HG02938 (cell line): ENCODE measurements at regions not wholly inside any gene's neighbourhood (a gene's known extent, or its start where the extent isn't known, plus 50 kb on each side); places are given as distances from the start of the nearest gene placed in this dataset.
A peak's percentile ranks its signal among the peaks of the same experiment; 100 is the strongest.
"Not testable (repeated sequence)": the region's sequence is repeated elsewhere in the genome, so short reads cannot be mapped to it uniquely, and the experiment has no call there.

Source experiments
- ATAC-seq: cut with Tn5 transposase; IDR thresholded peaks from one replicate; pipeline ENCODE4 v1.9.1; 2021; ENCODE audit warnings: mild to moderate bottlenecking, moderate library complexity; ENCODE audit not compliant: unreplicated experiment

DNA sequence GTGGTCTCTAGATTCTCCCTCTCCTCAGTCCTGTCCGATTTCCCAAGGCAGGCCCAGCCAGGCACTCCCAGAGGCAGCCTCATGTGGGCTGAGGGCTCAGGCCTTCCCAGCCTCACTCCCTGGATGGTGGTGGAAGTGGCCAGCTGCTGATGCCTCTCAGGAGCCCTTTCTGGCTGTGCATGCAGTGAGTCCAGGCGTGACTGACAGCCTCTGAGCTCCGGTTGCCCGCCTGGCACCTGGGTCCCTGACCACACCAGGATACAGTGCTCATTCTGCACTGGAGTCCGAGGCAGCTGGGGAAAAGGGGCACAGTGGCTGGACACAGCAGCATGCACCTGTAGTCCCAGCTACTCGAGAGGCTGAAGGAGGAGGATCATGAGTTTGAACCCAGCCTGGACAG is 132.6 kb downstream of the CUL2 start:
- no peak for ATAC-seq

DNA sequence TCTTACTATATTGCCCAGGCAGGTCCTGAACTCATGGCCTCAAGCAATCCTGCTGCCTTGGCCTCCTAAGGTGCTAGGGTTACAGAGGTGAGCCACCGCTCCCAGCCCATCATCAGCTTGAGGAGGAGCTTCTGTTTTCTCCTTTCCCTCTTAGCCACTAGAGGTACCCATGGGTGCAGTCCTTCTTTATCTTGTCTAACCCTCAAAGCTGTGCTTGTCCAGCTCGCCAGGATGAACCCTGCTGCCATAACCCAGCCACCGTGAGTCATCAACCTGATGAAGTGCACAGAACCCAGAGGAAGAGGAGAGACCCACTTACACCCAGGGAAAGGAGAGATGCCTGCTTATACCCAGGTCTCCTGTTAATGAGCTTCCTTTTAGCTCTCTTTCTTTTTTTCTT is 133.4 kb downstream of the CUL2 start:
- ATAC-seq = no peak

DNA sequence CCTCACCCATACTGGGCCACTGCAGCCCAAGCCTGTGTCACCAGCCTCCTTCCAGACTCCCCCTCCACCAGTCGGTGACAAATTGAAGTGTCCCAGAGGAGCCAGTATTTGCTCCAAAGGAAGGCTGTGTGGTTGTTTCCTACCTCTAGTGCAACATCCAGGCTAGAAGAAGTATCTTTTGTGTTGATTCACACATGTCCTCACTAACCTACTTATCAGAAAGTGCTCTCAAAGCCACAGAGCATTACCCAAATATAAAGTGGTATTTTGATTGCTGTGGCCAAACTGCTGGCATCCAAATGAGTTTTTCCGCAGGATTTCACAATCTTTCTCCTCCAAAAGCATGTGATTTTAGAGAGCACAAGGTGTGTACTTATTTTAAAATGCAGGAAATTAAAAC is 134.8 kb downstream of the CUL2 start:
- no peak for ATAC-seq

DNA sequence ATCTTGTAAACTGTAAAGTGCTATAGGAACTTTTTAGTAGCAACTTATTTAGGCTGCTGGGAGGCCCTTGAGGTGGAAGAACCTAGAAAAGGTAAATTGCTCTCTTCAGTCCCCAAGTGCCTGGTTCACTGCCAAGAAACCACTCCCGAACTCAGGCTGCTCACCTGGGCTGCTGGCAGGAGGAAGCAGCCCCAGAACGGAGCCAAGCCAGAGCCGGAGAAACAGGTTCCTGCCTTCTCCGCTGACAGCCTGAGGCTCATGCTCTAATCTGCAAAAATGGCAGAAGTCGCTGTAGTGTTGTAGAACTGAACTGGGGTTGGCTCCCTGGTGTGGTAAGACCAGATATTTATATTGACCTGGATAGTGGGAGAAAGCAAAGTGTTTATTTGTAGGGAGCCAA is 136.0 kb downstream of the CUL2 start:
- ATAC-seq = no peak

DNA sequence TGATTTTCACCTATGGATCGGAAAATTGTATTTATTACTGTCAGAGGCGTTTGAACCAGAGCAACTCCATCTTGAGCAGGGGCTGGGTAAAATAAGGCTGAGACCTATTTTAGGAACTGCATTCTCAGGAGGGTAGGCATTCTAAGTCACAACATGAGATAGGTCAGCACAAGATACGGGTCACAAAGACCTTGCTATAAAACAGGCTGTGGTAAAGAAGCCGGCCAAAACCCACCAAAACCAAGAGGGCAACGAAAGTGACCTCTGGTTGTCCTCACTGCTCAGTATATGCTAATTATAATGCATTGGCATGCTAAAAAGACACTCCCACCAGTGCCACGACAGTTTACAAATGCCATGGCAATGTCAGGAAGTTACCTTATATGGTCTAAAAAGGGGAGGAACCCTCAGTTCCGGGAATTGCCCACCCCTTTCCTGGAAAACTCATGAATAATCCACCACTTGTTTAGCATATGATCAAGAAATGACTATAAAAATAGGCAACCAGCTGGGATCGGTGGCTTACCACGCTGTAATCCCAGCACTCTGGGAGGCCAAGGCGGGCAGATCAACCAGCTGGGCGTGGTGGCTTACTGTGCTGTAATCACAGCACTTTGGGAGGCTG is 136.3 kb upstream of the PARD3 start:
- not testable (repeated sequence) for ATAC-seq

DNA sequence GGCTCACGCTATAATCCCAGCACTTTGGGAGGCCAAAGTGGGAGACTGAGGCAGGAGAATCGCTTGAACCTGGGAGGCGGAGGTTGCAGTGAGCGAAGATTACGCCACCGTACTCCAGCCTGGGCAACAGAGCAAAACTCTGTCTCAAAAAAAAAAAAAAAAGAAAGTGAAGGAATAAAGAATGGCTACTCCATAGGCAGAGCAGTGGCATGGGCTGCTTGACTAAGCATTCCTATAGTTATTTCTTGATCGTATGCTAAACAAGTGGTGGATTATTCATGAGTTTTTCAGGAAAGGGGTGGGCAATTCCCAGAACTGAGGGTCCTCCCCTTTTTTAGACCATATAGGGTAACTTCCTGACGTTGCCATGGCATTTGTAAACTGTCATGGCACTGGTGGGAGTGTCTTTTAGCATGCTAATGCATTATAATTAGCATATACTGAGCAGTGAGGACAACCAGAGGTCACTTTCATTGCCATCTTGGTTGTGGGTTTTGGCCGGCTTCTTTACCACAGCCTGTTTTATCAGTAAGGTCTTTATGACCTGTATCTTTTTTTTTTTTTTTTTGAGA is 130.9 kb upstream of the PARD3 start:
- ATAC-seq = not testable (repeated sequence)

DNA sequence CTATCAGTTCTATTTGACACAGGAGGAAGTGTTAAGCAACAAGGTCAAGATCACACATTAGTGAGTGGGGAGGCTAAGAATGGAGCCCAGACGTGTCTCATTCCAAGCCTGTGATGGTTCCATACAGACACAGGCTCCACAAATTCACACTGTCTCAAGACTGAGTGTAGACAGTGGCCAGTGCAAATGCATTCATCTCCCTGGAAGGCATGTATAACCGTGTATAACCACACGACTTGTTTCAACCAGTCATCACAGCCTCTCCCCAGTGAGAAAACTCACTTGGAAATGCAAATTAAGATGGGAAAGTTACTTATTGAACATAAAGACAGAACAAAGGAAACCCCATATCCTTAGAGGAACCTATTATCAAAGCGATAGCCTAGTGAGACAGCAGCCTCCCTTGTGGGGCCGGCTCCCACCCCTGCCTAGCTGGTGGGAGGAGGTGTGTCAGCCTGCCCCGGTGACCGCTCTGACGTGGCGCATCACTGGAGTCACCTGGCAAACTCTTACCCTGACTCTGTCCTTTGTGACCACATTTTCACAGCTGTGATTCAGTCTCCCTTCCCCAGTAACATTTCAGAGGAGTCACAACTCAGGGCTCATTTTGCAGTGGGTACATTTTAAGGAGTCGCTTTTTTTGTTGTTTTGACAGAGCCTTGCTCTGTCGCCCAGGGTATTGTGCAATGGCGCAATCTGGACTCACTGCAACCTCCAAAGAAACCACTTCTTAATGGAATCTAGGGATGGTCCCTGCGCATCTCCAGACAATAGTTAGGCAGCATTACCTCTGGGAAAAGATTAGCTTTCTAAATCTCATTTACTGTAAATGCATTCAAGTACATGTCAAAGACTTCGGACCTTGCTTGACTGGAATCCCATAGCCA is 126.6 kb upstream of the PARD3 start:
- peak; percentile 57 for ATAC-seq

DNA sequence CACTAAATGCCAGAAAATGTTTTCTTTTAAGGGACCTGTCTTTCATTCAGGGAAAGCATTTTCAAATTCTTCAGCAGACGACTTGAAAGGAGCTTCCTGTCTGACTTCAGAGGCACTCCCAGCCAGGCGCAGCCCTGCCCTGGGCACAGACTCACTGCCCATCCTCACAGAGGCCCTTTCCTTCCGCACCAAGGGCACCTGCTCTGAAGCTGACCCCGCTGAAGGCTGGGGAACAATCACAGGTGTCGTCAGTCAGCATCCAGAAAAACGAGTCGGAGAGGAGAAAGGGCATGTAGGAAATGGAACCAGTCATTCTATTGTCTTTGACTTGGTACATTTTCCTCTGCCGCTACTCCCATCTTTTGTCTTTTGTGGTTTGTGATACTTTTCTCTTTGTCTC is 125.3 kb upstream of the PARD3 start:
- no peak for ATAC-seq

DNA sequence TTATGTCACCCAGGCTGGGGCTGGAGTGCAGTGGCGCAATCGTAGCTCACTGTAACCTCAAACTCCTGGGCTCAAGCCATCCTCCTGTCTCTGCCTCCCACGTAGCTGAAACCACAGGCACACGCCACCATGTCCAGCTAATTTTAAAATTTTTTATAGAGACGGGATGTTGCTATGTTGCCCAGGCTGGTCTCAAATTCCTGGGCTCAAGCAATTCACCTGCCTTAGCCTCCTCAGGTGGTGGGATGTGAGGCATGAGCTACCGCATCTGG is 123.2 kb upstream of the PARD3 start:
- no peak for ATAC-seq

DNA sequence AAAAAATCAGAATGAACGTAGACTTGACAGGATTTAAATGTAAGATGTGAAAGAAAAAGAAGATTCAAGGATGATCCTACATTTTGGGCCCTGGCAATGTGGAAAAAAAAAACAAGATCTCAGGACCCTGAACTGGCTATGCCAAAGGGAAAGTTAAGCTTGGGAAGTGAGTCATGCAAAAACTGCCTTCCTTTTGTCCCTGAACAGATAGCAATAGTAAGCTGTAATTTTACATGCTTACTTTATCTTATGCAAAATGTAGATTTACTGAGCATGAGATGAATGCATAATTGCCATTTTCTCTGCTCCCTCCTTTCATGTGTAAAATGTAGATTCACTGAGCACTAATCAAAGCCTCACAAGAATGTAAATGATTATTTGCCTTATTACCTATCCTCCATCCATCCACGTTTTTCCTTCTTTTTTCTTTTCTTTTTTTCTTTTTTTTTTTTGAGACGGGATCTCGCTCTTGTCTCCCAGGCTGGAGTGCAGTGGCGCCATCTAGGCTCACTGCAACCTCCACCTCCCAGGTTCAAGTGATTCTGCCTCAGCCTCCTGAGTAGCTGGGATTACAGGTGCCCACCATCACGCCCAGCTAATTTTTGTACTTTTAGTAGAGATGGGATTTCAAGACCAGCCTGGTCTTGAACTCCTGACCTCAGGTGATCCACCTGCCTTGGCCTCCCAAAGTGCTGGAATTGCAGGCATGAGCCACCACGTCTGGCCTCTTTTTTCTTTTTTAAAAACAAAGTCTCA is 122.7 kb upstream of the PARD3 start:
- ATAC-seq = not testable (repeated sequence)

DNA sequence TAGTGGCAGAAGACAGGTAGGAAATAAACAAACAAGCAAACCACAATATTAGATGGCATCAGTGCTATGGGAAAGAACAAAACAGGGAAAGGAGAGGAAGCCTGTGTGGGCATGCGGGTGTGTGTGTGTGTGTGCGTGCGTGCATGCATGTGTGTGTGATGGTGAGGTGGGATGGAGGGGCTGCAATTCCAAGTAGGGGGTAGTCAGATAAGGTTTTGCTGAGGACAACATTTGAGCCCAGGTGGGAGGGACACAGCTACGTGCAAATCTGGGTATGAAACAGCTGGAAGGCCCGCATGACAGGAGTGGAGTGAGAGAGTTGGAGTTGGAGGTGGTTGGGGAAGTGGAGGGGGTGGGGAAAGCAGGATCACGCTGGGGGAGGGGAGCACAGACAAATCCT is 121.0 kb upstream of the PARD3 start:
- ATAC-seq = no peak

DNA sequence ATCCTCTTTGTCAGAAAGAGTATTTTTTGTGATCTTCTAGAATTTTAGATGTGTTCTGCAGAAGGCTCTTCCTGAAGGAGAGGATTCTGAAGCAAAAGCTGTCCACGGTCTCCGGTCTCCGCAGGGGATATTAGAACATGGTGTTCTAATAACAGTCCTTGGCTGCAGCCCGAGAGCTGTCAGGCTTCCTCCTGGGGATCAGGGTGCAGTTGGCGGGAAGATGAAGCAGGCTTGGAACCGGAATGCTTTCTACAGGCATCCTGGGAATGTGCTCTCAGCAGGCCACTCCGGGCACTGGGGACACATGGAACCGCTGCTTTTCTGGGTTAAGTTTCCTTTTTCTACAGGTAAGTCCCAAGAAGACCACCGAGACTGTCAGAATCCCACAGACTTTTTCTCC is 118.6 kb upstream of the PARD3 start:
- ATAC-seq = no peak

DNA sequence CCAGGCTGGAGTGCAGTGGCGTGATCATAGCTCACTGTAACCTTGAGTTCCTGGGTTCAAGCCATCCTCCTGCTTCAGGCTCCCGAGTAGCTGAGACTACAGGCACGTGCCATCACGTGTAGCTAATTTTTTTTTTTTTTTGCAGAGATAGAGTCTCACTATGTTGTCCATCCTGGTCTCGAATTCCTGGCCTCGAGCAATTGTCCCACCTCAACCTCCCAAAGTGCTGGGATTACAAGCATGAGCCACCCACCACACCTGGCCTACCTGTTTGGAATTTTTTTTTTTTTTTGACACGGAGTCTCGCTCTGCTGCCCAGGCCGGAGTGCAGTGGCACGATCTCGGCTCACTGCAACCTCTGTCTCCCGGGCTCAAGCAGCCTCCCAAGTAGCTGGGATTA is 117.1 kb upstream of the PARD3 start:
- ATAC-seq = no peak

DNA sequence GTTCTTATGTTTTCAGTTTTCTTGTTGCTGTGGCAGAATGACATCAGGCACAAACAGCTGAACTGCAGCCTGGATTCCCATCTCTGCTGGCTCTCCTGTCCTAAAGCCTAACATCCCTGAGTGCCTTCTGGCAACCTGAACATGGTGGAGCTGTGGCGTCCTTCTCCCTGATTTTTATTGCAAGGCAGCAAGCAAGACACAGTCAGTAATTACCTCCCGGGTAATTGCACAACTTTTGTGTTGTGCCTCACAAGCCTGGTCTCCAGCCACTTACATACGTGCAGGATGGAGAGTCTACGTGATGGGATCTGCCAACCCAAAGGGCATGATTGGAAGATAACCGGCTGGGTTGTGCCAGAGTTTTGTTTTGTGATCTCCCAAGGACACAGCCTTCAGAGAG is 116.1 kb upstream of the PARD3 start:
- ATAC-seq = no peak

DNA sequence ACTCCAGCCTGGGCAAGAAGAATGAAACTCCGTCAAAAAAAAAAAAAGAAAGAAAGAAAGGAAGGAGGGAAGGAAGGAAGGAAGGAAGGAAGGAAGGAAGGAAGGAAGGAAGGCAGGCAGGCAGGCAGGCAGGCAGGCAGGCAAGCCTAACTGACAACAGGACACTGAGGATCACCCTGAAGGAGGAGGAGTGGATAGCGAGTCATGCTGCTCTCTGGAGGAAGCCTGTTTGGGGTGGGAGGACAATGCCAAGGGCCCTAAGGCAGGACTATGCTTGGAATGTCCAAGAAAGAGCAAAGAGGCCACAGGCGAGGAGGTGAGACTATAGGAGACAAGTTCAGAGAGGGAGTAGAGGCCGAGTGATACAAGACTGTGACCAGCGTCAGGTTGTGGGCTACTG is 107.0 kb upstream of the PARD3 start:
- no peak for ATAC-seq

DNA sequence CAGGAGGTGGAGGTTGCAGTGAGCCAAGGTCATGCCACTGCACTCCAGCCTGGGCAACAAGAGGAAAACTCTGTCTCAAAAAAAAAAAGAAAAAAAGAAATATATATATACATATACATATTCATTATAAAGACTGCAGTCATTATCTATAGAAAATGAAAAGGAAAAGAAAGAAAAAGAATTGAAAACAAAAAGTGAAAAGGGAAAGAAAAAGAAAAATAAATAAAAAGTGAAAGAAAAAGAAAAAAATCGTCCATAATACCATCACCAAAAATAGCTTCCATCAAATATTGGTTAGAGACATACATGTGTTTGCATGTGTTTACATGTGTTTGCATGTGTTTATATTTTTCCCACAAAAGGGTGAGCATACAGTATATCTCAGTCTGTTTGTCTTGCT is 105.5 kb upstream of the PARD3 start:
- ATAC-seq = no peak

DNA sequence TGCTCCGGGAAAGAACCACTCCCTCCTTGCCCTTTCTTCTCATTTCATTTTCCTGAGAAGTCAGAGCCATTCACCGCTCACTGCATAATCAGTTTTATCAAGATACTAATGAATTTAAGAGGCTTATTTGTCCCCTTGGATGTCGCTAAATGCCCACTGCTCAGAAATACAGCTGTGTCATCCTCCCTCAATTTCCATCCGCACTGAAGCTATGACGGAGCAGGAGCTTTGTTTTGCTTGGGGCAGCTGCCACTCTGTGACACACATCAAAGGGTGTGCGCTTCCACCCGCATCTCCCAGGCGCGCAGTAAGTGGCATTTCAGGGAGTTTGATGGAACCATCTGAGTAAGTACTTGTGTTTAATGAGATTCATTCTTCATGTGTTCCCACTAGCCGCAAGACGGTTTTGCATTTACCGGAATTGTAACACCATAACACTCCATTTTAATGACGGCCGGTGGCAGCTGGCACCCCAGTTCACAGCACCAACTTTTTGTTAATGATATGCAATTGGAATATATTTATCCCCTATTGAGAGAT is 103.8 kb upstream of the PARD3 start:
- ATAC-seq = no peak

DNA sequence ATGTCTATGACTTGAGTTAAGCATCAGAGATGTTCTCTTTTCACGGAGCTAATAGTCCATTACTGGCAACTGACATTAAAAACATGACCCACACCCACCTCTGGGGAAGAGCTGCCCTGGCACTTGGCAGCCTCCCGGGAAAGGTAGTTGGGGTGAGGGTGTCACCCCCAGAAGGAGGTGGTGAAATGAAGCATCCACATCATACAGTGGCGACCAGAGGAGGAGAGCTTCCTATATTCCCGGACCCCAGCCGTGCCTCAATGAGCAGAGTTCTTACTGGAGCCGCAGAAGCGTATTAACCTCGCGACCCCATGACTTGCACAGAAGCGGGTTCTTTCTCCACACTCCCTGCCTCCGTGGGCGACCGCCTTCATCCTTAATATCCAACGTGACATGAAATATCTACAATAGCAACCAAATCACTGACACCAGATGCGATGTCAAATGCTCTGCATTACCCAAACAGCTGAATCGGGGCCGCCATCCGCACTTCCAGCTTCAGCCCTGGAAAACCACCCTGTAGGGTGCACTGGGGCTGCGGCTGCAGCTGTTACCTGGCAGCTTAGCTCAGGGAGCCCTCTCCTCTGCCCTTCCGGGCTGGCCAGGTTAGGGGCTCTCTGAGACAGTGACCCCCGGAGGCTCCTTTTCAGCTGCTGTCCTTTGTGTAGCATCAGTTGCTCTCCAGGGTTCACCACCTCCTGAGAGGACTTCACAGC is 103.1 kb upstream of the PARD3 start:
- ATAC-seq = no peak

DNA sequence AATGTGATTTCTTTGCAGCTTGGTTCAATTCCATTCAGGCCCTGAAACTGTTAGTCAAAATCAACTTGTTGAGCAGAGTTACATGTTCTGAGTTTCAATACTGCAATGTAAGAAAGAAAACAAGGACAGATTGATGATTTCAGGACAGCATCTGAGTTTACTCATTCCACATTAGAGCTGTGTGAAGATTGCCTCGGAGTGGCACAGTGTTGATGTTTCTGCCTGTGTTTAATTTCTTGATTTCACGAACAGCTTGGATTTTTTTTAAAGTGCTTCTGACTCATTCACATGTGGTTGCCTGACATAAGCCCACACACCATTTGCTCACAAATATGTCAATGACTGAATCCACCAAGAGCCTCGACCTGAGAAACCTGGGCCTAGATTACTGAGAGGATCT is 101.2 kb upstream of the PARD3 start:
- no peak for ATAC-seq

DNA sequence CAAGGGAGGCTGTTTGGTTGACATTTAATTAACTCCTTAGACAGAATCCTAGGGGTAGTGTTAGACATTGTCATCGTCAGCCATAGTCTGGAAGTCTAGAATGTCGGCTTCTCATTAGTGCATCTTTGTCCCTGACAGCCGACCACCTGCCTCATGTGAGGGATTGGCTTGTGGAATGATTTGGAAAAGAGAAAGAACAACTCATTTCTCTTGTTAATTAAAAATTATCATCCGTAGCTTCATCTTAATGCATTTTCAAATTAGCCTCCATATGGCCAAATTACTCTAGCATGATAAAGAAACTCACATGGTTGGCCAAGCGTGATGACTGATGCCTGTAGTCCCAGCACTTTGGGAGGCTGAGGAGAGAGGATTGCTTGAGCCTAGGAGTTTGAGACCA is 97.7 kb upstream of the PARD3 start:
- ATAC-seq = no peak

DNA sequence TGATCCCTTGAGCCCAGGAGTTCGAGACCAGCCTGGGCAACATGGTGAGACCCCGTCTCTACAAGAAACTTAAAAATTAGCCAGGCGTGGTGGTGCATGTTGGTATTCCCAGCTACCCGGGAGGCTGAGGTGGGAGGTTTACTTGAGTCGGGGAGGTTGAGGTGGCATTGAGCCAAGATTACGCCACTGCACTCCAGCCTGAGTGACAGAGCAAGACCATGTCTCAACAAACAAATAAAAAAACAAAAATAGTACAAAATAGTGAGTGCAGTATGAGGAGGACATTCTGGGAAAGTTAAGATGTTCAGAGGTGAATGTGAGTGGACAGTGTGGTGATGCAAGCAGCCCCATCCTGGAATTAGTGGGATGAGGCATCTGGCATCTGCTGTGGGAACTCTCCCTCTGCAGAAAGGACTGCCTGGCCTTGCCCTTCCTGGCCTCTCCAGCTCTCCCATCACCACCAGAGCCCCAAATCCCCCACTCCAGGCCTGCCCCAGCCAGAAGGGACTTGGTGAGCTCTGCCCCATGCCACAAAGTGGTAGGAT is 96.6 kb upstream of the PARD3 start:
- no peak for ATAC-seq
